GM19395 (cell line): ENCODE measurements at regions not wholly inside any gene's neighbourhood (a gene's known extent, or its start where the extent isn't known, plus 50 kb on each side); places are given as distances from the start of the nearest gene placed in this dataset.
"Not testable (repeated sequence)": the region's sequence is repeated elsewhere in the genome, so short reads cannot be mapped to it uniquely, and the experiment has no call there.

Source experiments
- ATAC-seq: cut with Tn5 transposase; IDR thresholded peaks from one replicate; pipeline ENCODE4 v1.9.1; 2021; ENCODE audit warnings: mild to moderate bottlenecking, moderate library complexity; ENCODE audit not compliant: unreplicated experiment

GRCh38 chr12:61934564-61934963, 325.6 kb upstream of the USP15 start:
- ATAC-seq = no peak

GRCh38 chr12:61939977-61940376, 320.2 kb upstream of the USP15 start:
- no peak for ATAC-seq

GRCh38 chr12:61956545-61956944, 303.7 kb upstream of the USP15 start:
- no peak for ATAC-seq

GRCh38 chr12:61974461-61974860, 285.7 kb upstream of the USP15 start:
- ATAC-seq = no peak

GRCh38 chr12:61985830-61986229, 274.4 kb upstream of the USP15 start:
- ATAC-seq = no peak

GRCh38 chr12:61987173-61987572, 273.0 kb upstream of the USP15 start:
- ATAC-seq = no peak

GRCh38 chr12:61991661-61992060, 268.5 kb upstream of the USP15 start:
- ATAC-seq = no peak

- peak; percentile 79 for ATAC-seq
These were observed 266.4 kb upstream of the USP15 start for GRCh38 chr12:61993734-61994345.

- ATAC-seq = no peak
These were observed 263.5 kb upstream of the USP15 start for GRCh38 chr12:61996717-61997116.

- no peak for ATAC-seq
These were observed 261.4 kb upstream of the USP15 start for GRCh38 chr12:61998791-61999190.

GRCh38 chr12:61999311-61999710, 260.9 kb upstream of the USP15 start:
- ATAC-seq = no peak

- ATAC-seq = no peak
These were observed 258.8 kb upstream of the USP15 start for GRCh38 chr12:62001424-62001823.

GRCh38 chr12:62003226-62003625, 257.0 kb upstream of the USP15 start:
- ATAC-seq = no peak

GRCh38 chr12:62003701-62004100, 256.5 kb upstream of the USP15 start:
- no peak for ATAC-seq

- ATAC-seq = no peak
These were observed 254.6 kb upstream of the USP15 start for GRCh38 chr12:62005615-62006014.

- peak; percentile 77 for ATAC-seq
These were observed 254.0 kb upstream of the USP15 start for GRCh38 chr12:62006076-62006732.

- no peak for ATAC-seq
These were observed 251.5 kb upstream of the USP15 start for GRCh38 chr12:62008703-62009102.

GRCh38 chr12:62009445-62009844, 250.8 kb upstream of the USP15 start:
- ATAC-seq = no peak

GRCh38 chr12:62010331-62010906, 249.8 kb upstream of the USP15 start:
- ATAC-seq = not testable (repeated sequence)

GRCh38 chr12:62010973-62011372, 249.2 kb upstream of the USP15 start:
- not testable (repeated sequence) for ATAC-seq

GRCh38 chr12:62014330-62014729, 245.9 kb upstream of the USP15 start:
- ATAC-seq = no peak

- no peak for ATAC-seq
These were observed 244.2 kb upstream of the USP15 start for GRCh38 chr12:62016021-62016420.
